HG03139 (cell line): ENCODE measurements at regions not wholly inside any gene's neighbourhood (a gene's known extent, or its start where the extent isn't known, plus 50 kb on each side); places are given as distances from the start of the nearest gene placed in this dataset.

Experiments
- ATAC-seq: cut with Tn5 transposase; IDR thresholded peaks from one replicate; pipeline ENCODE4 v1.9.1; 2021; ENCODE audit not compliant: unreplicated experiment

GRCh38 chr12:81819991-81820633, 61.0 kb upstream of the PPFIA2 start:
- ATAC-seq, result no peak

- ATAC-seq, result no peak
Observed at GRCh38 chr12:81815611-81816010, 56.5 kb upstream of the PPFIA2 start.

- ATAC-seq, result no peak
Observed at GRCh38 chr12:81811778-81812125, 52.6 kb upstream of the PPFIA2 start.

GRCh38 chr12:81811061-81811777, 52.1 kb upstream of the PPFIA2 start:
- no peak for ATAC-seq

- peak; percentile 73 for ATAC-seq
Observed at GRCh38 chr12:81809829-81810595, 50.9 kb upstream of the PPFIA2 start.

- no peak for ATAC-seq
Observed at GRCh38 chr12:81809113-81809777, 50.1 kb upstream of the PPFIA2 start.
